ENCODE measurements at regions not wholly inside any gene's neighbourhood (a gene's known extent, or its start where the extent isn't known, plus 50 kb on each side); places are given as distances from the start of the nearest gene placed in this dataset.

DNA sequence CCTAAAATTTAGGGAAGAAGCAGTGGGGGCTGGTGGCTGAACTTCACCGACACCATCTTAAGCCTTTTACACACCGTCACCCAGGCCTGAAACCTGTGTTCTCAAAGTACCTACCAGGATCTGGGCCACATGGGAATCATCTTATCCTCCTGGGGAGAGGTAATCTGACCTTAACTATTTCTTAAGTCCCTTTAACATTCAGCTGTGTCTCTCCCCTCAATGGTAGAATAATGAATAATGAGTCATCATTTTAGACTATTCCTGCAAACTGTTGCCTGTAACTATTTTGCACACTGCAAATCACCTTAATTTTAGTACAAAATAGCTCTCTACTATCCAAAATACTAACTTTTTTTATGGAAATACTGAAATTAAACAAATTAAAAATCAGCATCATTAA is 149.4 kb upstream of the KLF7 start:
- Histone ChIP-seq H3K4me2 (replicated peaks; ENCODE audit: low read depth, low read length, poor library complexity, severe bottlenecking) (no peak overlapping the region), H3K4me1 (ENCODE audit: control insufficient read depth in 2 of 2, insufficient read depth in 2 of 2, low read length in 2 of 2) (no peaks in the 10 kb centered on the region), H4K20me1 (ENCODE audit: control insufficient read depth, insufficient read depth, low read length, poor library complexity, severe bottlenecking) (no peaks in the 10 kb centered on the region), H3K36me3 (replicated peaks in 1 of 2; ENCODE audit: control extremely low read depth in 1 of 2, control insufficient read depth in 1 of 2, extremely low read depth in 1 of 2, insufficient read depth in 2 of 2, low read length in 1 of 2) (no peaks in the 10 kb centered on the region), H3K27me3 (replicated peaks in 1 of 4; ENCODE audit: control extremely low read depth in 1 of 4, control insufficient read depth in 3 of 4, insufficient read depth in 4 of 4, low read length in 3 of 4) (no peaks in the 10 kb centered on the region), H3K27ac (ENCODE audit: low read length in 2 of 2) (no peak overlapping the region), H3K4me3 (ENCODE audit: control extremely low read depth in 1 of 5, extremely low read depth in 1 of 5, insufficient read depth in 1 of 5, low read depth in 2 of 5, low read length in 4 of 5) (no peak overlapping the region), H2AFZ (ENCODE audit: insufficient read depth, low read depth, low read length, poor library complexity, severe bottlenecking) (no peak overlapping the region), H3K9me3 (ENCODE audit: control extremely low read depth in 1 of 3, control insufficient read depth in 2 of 3, insufficient read depth in 1 of 3, low read length in 2 of 3) (no peaks in the 10 kb centered on the region), H3K9ac (ENCODE audit: low read length) (no peak overlapping the region), H3K79me2 (ENCODE audit: control insufficient read depth, insufficient read depth, low read length) (no peaks in the 10 kb centered on the region)
- Mint-ChIP-seq H3K9me3 (ENCODE audit: insufficient read depth) (no peaks in the 10 kb centered on the region), H3K27ac (no peak overlapping the region), H3K4me3 (no peak overlapping the region), H3K4me1 (no peaks in the 10 kb centered on the region), H3K27me3 (peaks cover 4% of the 10 kb centered on the region)
- no peak for ATAC-seq (ENCODE audit: low read depth)
- intact Hi-C loops (cut with micrococcal nuclease), result no loop called here
- ChIA-PET POLR2A (no interaction called here), CTCF (no interaction called here)
- no peak for DNase-seq
- WGBS (ENCODE audit: insufficient coverage), result 100% methylated on average over 1 of the region's 2 CpGs
- TF ChIP-seq EZH2 (IDR thresholded peaks at IDR 0.05; ENCODE audit: borderline replicate concordance, insufficient read depth, low read depth, low read length, poor library complexity, severe bottlenecking) (no peak), CTCF (IDR thresholded peaks at IDR 0.05) (no peak)

- Histone ChIP-seq H3K79me2 (ENCODE audit: control insufficient read depth, insufficient read depth, low read length) (no peaks in the 10 kb centered on the region), H3K9ac (ENCODE audit: low read length) (no peak overlapping the region), H3K36me3 (replicated peaks in 1 of 2; ENCODE audit: control extremely low read depth in 1 of 2, control insufficient read depth in 1 of 2, extremely low read depth in 1 of 2, insufficient read depth in 2 of 2, low read length in 1 of 2) (no peaks in the 10 kb centered on the region), H3K4me2 (replicated peaks; ENCODE audit: low read depth, low read length, poor library complexity, severe bottlenecking) (no peak overlapping the region), H2AFZ (ENCODE audit: insufficient read depth, low read depth, low read length, poor library complexity, severe bottlenecking) (no peak overlapping the region), H3K27ac (ENCODE audit: low read length in 2 of 2) (no peak overlapping the region), H4K20me1 (ENCODE audit: control insufficient read depth, insufficient read depth, low read length, poor library complexity, severe bottlenecking) (no peaks in the 10 kb centered on the region), H3K4me1 (ENCODE audit: control insufficient read depth in 2 of 2, insufficient read depth in 2 of 2, low read length in 2 of 2) (peaks cover 0 to 2% of the 10 kb centered on the region in 2 donors), H3K9me3 (ENCODE audit: control extremely low read depth in 1 of 3, control insufficient read depth in 2 of 3, insufficient read depth in 1 of 3, low read length in 2 of 3) (no peaks in the 10 kb centered on the region), H3K4me3 (ENCODE audit: control extremely low read depth in 1 of 5, extremely low read depth in 1 of 5, insufficient read depth in 1 of 5, low read depth in 2 of 5, low read length in 4 of 5) (no peak overlapping the region), H3K27me3 (replicated peaks in 1 of 4; ENCODE audit: control extremely low read depth in 1 of 4, control insufficient read depth in 3 of 4, insufficient read depth in 4 of 4, low read length in 3 of 4) (no peaks in the 10 kb centered on the region)
- TF ChIP-seq EZH2 (IDR thresholded peaks at IDR 0.05; ENCODE audit: borderline replicate concordance, insufficient read depth, low read depth, low read length, poor library complexity, severe bottlenecking) (no peak), CTCF (IDR thresholded peaks at IDR 0.05) (no peak)
- DNase-seq, result no peak
- ChIA-PET POLR2A (no interaction called here), CTCF (no interaction called here)
- H3K4me1 Mint-ChIP-seq, result peaks cover 4% of the 10 kb centered on the region
- WGBS (ENCODE audit: insufficient coverage), result no CpG with 5 or more reads among the region's 2 CpGs
- H3K4me3 Mint-ChIP-seq, result no peak overlapping the region
- no peaks in the 10 kb centered on the region for H3K9me3 Mint-ChIP-seq (ENCODE audit: insufficient read depth)
- ATAC-seq (ENCODE audit: low read depth), result no peak
- no peak overlapping the region for H3K27ac Mint-ChIP-seq
- intact Hi-C loops (cut with micrococcal nuclease), result no loop called here
- H3K27me3 Mint-ChIP-seq, result peaks cover 4% of the 10 kb centered on the region
Measured at GRCh38 chr2:207316484-207316883, 150.7 kb upstream of the KLF7 start.

Measured in B cell (primary cell).